ENCODE measurements at regions not wholly inside any gene's neighbourhood (a gene's known extent, or its start where the extent isn't known, plus 50 kb on each side); places are given as distances from the start of the nearest gene placed in this dataset.

- no peak for DNase-seq
Observed at GRCh38 chr5:74070766-74071165, 444.8 kb downstream of the ARHGEF28 start.

DNA sequence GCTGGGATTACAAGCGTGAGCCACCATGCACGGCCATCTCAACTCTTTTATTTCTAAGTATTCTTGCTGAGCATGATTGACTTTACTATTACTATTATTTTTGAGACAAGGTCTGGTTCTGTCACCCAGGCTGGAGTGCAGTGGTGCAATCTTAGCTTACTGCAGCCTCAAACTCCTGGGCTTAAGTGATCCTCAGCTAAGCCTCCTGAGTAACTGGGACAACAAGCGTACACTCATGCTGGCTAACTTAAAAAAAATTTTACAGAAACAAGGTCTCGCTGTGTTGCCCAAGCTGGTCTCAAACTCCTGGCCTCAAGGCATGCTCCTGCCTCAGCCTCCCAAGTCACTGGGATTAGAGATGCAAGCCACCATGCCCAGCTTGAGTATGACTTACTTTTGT is 443.7 kb downstream of the ARHGEF28 start:
- DNase-seq = no peak

- no peak for DNase-seq
Observed at GRCh38 chr5:74067748-74068541, 441.9 kb downstream of the ARHGEF28 start.

DNA sequence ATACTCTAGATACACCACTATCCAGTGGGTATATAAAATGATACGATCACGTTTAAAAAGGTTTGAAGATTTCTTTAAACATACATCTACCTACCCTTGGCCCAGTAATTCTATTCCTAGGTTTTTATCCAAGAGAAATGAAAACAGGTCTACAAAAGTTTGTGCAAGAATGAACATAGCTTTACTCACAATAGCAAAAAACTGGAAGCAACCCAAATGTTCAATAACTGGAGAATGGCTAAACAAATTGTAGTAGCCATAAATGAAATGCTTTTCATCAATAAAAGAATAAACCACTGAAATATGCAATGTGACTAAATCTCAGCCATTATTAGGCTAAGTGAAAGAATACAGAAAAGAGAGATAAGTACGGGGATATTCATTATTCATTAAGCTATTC is 438.9 kb downstream of the ARHGEF28 start:
- no peak for DNase-seq

- no peak for DNase-seq
Observed at GRCh38 chr5:74064225-74064624, 438.2 kb downstream of the ARHGEF28 start.

DNA sequence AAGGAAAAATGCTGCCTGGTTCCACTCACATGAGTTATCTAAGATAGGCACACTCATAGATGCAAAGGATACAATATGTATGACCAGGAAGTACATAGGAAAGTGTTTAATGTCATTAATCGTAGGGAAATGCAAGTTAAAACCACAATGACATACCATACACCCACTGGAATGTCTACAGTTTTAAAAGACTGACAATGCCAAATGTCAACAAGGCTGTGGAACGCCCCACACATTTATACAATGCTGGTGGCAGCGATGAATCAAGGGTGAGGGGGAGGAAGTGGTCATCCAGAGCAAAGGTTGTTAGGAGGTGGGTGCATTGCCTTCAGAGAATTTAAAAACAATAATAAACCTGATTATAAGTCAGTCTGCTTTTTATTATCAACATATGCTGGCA is 437.8 kb downstream of the ARHGEF28 start:
- DNase-seq = no peak

DNA sequence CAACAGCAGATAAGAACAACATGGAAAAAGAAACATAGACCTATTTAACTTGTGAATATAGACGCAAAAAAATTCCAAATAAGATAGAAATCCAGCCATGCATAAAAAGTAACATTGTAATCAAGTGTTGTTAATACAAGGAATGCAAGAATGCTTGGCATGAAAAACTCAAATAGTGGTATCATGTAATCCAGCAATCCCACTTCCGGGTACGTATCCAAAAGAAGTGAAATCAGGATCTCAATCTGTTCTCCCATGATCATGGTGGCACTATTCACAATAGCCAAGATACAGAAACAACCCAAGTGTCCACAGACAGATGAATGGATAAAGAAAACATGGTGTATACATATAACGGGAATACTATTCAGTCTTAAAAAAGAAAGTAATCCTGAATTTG is 437.4 kb downstream of the ARHGEF28 start:
- DNase-seq = no peak

DNA sequence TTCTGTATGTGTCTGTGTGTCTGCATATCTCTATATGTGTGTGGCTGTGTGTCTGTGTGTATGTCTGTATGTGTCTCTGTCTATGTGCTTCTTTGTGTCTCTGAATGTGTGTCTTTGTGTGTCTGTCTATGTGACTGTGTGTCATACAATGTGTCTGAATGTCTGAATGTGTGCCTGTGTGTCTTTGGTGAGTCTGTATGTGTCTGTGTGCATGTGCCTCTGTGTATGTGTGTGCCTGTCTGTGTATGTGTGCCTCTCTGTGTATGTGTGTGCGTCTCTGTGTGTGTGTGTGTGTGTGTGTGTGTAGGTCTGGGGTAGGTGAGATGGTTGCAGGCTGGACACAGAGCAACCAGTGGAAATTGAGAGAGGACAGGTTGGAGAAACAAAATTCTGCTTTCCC is 435.3 kb downstream of the ARHGEF28 start:
- no peak for DNase-seq

GRCh38 chr5:74059706-74060105 is 433.7 kb downstream of the ARHGEF28 start:
- no peak for DNase-seq

GRCh38 chr5:74056789-74057164 is 430.8 kb downstream of the ARHGEF28 start:
- no peak for DNase-seq

GRCh38 chr5:74056107-74056788 is 430.3 kb downstream of the ARHGEF28 start:
- DNase-seq = no peak

DNA sequence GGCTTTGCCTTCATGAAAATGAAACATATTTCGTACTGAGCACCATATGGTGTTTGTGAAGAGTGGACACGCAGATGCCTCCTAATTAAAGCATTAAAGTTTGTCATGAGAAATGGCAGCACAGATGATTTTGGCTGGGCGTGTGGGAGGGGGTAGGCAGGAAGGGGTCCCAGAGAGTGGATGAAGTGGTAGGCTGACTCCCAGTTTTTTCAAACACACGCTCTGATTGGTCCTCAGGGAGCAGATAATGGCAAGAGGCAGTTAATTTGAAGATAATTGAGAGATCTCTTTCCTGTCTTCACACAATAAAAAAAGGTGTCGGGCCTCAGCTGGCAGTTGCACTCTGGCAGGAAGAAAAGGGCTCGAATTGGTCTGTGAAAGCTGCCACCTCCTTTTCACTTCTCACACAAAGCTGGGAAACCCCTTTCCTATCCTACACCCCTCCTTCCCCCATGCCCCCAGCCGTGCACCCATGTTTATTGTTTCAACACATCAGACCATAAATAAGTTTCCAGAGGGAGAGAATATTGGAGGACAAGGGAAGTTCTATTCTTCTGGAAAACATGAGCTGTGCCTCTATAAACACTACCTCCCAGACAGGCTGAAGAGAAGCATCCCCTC is 429.6 kb downstream of the ARHGEF28 start:
- no peak for DNase-seq

DNA sequence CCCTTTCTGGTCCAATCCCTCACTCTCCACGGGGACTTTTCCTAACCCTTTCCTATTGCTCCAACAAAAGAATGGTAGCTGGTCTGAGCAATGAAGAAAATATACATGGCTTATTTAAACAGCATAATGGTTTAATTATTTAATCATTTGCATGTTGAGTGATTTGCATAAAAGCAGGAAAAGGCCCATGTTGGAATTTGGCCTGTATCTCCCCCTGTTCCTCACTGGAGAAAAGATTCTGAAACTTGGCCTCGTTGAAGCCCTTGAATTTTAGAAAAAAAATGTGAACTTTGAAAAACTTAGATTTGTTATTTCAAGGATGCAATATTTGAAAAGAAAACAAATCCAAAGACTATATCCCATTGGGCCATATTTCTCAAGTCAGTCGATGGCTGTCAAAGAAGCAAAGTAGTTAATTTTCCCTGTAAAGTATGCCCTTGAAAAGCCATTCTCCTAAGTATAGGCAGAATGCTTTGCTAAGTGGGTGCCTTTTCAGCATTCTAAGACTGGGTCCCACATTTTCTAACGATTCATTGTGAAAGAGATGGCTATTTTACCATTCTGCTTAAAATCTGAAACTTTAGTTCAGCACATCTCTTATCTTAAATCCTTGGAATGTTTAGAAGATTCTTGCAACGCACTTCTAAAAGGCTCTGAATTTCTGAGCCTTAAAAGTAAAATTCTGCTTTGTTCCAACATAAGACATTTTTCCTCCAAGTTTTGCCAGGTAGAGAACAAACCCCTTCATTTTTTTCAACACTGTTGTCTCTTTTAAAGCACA is 428.8 kb downstream of the ARHGEF28 start:
- no peak for DNase-seq

DNA sequence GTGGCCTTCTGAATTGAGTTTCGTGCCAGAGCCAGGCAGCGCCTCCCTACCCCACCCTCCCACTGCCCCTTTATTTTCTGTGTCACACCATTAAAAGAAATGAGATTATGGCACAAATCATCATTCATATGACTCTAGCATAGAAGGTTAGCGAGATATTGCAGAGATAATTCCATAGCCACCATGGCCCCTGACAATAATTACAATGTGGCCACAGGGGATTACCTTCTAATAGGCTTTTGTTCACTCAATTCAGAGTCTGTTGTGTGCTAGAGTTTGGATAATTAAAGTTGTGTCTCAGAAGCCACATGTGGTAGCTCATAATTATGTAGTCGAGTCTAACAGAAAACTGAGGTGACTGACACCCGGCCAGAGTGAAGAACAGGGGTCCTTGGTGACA is 428.1 kb downstream of the ARHGEF28 start:
- no peak for DNase-seq

DNA sequence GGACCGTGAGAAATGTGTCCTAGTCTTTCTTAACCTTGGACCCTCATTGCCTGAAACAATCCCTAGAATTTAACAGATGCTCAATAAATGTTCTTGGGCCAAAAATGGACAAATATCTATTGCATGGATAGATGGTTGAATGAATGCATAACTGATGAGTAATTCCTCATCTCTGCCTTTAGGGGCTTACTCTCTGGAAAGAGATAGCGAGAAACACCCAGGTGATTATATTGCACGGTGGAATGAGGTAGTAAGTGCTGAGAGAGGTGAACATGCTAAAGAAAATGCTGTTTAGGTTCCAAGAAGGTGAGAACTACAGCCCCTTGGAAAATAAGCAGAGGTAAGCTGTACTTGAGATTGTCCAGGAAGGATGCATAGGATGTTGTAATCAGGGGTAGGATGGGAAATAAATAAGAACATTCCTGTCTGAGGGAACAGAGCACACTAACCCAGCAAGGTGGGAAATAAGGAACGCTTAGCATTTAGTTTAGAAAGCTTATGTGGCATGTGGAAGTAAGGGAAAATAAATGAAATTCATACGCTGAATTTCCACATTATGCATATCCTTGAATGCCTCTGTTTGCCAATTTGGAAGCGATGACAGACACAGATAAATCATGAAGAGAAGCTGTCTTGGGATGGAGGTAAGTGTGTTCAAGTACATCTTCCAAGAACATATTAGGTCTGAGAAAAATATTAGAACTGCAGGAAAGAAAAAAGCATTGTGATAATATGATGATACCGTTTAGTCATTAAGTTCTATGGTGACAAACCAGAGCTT is 426.6 kb downstream of the ARHGEF28 start:
- no peak for DNase-seq

GRCh38 chr5:74051076-74051475 is 425.1 kb downstream of the ARHGEF28 start:
- DNase-seq = no peak

DNA sequence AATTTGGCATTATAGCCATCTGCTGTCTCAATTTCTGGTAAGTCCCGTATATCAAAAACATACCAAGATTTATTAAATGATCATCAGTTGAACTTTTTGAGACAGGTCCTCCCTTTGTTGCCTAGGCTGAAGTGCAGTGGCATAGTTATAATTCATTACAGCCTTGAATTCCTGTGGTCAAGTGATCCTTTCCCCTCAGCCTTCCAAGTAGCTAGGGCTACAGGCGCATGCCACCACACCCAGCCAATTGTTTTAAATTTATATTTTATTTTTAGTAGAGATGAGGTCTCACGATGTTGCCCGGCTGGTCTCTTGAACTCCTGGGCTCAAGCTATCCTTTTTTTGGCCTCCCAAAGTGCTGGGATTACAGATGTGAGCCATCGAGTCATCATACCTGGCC is 418.9 kb downstream of the ARHGEF28 start:
- DNase-seq = no peak

DNA sequence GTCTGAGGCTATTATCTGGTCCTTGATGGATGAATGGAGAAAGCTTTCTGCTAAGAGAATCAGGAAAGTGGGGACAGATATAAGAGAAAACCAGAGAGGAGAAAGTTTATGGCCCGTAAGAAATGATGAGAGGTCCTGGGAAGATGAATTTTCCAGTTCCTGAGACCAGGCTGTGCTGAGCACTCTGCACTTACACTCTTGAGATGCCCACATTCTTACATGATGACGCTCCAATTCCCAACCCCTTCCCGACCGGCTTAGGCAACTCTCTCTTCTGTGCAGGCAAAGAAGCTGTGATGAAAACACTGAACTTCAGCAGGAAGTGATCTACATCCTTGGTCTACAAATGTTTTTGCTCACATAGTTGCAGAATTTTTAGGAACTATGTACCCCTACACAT is 417.0 kb downstream of the ARHGEF28 start:
- DNase-seq = peak; percentile 23

DNA sequence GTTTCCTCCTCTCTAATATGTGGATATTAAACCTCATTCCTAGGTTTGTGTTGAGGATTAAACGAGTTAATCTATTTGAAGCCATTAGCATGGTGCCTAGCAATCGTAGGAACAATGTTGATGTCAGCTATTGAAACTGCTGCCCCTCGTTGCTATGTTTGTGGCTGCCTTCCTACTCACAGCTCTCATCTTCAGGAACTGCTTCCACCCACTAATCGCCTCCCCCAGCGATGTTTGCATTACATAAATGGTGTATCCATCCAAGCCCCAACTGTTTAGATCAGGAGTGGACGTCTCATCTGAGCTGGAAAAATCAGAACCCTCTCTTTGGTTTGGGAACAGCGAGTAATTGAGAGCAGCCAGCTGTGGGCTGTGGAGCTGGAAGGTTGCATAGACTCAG is 416.6 kb downstream of the ARHGEF28 start:
- no peak for DNase-seq

GRCh38 chr5:74041913-74042312 is 415.9 kb downstream of the ARHGEF28 start:
- no peak for DNase-seq

DNA sequence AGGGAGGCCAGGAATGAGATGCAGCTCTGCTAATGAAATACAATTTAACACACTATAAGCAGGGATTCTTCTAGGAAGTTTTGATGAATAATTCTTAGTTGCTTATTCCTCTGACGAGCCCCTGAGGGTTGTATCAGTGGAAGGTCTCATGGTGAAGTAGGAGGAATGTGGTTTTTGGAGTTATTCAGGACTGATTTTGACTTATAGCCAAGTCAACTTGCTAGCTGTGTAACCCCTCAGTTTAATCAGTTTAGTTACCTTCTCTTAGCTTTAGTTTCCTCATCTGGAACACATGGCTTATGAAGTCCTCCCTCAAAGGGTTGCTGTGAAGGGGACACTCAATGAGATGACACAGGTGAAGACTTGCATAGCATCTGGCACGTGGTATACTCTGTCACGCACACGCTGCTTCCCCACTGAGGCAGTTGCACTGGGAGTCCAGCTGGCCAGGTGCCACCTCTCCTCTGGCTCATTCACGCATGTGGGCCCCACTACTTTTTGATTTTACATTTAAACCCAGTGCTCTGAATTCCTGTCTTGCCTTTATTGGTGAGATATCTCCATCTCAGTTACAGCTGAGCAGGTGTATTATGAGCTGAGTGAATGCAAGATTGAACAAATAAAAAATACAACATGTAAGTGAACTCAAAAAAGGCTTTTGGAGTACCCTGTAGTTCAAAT is 415.0 kb downstream of the ARHGEF28 start:
- DNase-seq = no peak

- no peak for DNase-seq
Observed at GRCh38 chr5:74040065-74040551, 414.1 kb downstream of the ARHGEF28 start.

All from amniotic stem cell (primary cell).